ENCODE measurements at regions not wholly inside any gene's neighbourhood (a gene's known extent, or its start where the extent isn't known, plus 50 kb on each side); places are given as distances from the start of the nearest gene placed in this dataset.
"Not testable (repeated sequence)": the region's sequence is repeated elsewhere in the genome, so short reads cannot be mapped to it uniquely, and the experiment has no call there.

- Histone ChIP-seq H3K27me3 (no peaks in the 10 kb centered on the region), H3K9me3 (no peaks in the 10 kb centered on the region), H3K4me1 (no peaks in the 10 kb centered on the region), H3K27ac (no peak overlapping the region), H3K4me3 (no peak overlapping the region), H3K36me3 (no peaks in the 10 kb centered on the region)
- intact Hi-C loops (cut with DNase I): no loop called here
- no peak for TF ChIP-seq CTCF (IDR thresholded peaks at IDR 0.05)
- no peak for DNase-seq (ENCODE audit: low spot score in 2 of 2)
Observed at GRCh38 chr6:118718297-118718696, 66.9 kb upstream of the CEP85L start.

GRCh38 chr6:118717106-118717505 is 65.7 kb upstream of the CEP85L start:
- no peak for DNase-seq (ENCODE audit: low spot score in 2 of 2)

GRCh38 chr6:118715907-118716306 is 64.5 kb upstream of the CEP85L start:
- H3K9me3 ChIP-seq; H3K27ac ChIP-seq; H3K4me1 ChIP-seq; H3K27me3 ChIP-seq; H3K4me3 ChIP-seq; DNase-seq (ENCODE audit: low spot score in 2 of 2); H3K36me3 ChIP-seq; intact Hi-C loops (cut with DNase I): not testable (repeated sequence)

More at GRCh38 chr6:118717106-118717505, 65.7 kb upstream of the CEP85L start:
- H3K27me3 ChIP-seq: no peaks in the 10 kb centered on the region
- TF ChIP-seq CTCF (IDR thresholded peaks at IDR 0.05): no peak
- no peak overlapping the region for H3K4me3 ChIP-seq
- H3K9me3 ChIP-seq: no peaks in the 10 kb centered on the region
- H3K27ac ChIP-seq: no peak overlapping the region
- no peaks in the 10 kb centered on the region for H3K4me1 ChIP-seq
- no peaks in the 10 kb centered on the region for H3K36me3 ChIP-seq
- intact Hi-C loops (cut with DNase I): no loop called here

- TF ChIP-seq CTCF (IDR thresholded peaks at IDR 0.05): no peak
- Histone ChIP-seq H3K4me3 (no peak overlapping the region), H3K36me3 (no peaks in the 10 kb centered on the region), H3K4me1 (no peaks in the 10 kb centered on the region), H3K27me3 (no peaks in the 10 kb centered on the region), H3K9me3 (no peaks in the 10 kb centered on the region), H3K27ac (no peak overlapping the region)
- intact Hi-C loops (cut with DNase I): no loop called here
- no peak for DNase-seq (ENCODE audit: low spot score in 2 of 2)
Observed at GRCh38 chr6:118715376-118715775, 64.0 kb upstream of the CEP85L start.

- Histone ChIP-seq H3K27ac (no peak overlapping the region), H3K4me1 (peaks cover 0 to under 1% of the 10 kb centered on the region in 2 donors), H3K36me3 (no peaks in the 10 kb centered on the region), H3K4me3 (no peak overlapping the region), H3K9me3 (no peaks in the 10 kb centered on the region), H3K27me3 (no peaks in the 10 kb centered on the region)
- intact Hi-C loops (cut with DNase I): no loop called here
- no peak for TF ChIP-seq CTCF (IDR thresholded peaks at IDR 0.05)
- DNase-seq (ENCODE audit: low spot score in 2 of 2): no peak
Observed at GRCh38 chr6:118714756-118715155, 63.4 kb upstream of the CEP85L start.

- Histone ChIP-seq H3K4me3 (no peak overlapping the region), H3K36me3 (no peaks in the 10 kb centered on the region), H3K9me3 (no peaks in the 10 kb centered on the region), H3K27ac (no peak overlapping the region), H3K4me1 (peaks cover 0 to 2% of the 10 kb centered on the region in 2 donors), H3K27me3 (no peaks in the 10 kb centered on the region)
- intact Hi-C loops (cut with DNase I): no loop called here
- no peak for DNase-seq (ENCODE audit: low spot score in 2 of 2)
- TF ChIP-seq CTCF (IDR thresholded peaks at IDR 0.05): no peak
Observed at GRCh38 chr6:118712969-118713368, 61.6 kb upstream of the CEP85L start.

Data from ascending aorta (tissue), 2 donors.